GM10248 (cell line): ENCODE measurements at regions not wholly inside any gene's neighbourhood (a gene's known extent, or its start where the extent isn't known, plus 50 kb on each side); places are given as distances from the start of the nearest gene placed in this dataset.
"Not testable (repeated sequence)": the region's sequence is repeated elsewhere in the genome, so short reads cannot be mapped to it uniquely, and the experiment has no call there.

Source experiments
- CTCF ChIA-PET: fragments of 300-600 bp; sonication (Branson Sonifier 250); formaldehyde crosslinking; extraction: SDS; loops from one replicate; lab custom pipeline; 2021; ENCODE audit warnings: antibody characterized with exemption; lab: Yijun Ruan, JAX
- POLR2A ChIA-PET: fragments of 350-650 bp; sonication (Branson Sonifier 250); formaldehyde crosslinking; extraction: SDS; loops from one replicate; lab custom pipeline; 2020; ENCODE audit warnings: antibody characterized with exemption; lab: Yijun Ruan, JAX
- DNase-seq: peaks from one replicate; pipeline ENCODE4 v3.0.0; 2012; ENCODE audit errors: extremely low spot score
- TF ChIP-seq, protein P1 (sequence below): IDR thresholded peaks from 2 replicates; pipeline ENCODE4 v1.5.1; 2012; ENCODE audit warnings: mild to moderate bottlenecking, low read depth; ENCODE audit errors: extremely low read depth, missing control alignments, control extremely low read depth

DNA sequence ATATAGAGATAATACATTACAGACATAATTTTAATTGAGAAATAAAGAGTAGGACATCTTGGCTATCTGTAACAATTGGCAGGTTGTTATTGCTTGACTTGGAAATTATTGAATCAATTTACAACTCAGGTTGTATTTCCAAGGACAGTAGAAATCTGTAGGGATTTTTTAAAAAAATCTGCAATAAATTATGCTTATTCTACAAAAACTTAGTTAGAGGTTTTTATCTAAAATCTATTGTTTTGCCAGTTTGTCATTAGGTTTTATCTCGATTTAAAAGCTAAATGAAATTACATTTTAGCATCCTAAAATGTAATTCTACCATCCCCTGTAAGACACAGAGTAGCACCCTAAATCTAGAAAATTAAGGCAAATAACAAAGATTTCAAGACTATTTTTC, 408.8 kb downstream of the COL11A1 start:
- no peak for DNase-seq
- POLR2A ChIA-PET = no interaction called here
- CTCF ChIA-PET = no interaction called here
- TF ChIP-seq, protein P1, sequence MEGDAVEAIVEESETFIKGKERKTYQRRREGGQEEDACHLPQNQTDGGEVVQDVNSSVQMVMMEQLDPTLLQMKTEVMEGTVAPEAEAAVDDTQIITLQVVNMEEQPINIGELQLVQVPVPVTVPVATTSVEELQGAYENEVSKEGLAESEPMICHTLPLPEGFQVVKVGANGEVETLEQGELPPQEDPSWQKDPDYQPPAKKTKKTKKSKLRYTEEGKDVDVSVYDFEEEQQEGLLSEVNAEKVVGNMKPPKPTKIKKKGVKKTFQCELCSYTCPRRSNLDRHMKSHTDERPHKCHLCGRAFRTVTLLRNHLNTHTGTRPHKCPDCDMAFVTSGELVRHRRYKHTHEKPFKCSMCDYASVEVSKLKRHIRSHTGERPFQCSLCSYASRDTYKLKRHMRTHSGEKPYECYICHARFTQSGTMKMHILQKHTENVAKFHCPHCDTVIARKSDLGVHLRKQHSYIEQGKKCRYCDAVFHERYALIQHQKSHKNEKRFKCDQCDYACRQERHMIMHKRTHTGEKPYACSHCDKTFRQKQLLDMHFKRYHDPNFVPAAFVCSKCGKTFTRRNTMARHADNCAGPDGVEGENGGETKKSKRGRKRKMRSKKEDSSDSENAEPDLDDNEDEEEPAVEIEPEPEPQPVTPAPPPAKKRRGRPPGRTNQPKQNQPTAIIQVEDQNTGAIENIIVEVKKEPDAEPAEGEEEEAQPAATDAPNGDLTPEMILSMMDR = no peak

DNA sequence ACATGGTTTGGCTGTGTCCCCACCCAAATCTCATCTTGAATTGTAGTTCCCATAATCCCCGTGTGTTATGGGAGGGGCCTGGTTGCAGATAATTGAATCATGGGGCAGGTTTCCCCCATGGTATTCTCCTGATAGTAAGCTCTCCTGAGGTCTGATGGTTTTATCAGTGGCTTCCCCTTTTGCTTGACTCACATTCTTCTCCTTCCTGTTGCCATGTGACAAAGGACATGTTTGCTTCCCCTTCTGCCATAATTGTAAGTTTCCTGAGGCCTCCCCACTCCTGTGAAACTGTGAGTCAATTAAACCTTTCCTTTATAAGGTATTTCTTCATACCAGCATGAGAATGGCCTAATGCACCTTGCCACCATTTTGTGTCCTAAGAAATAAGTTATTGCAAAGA, 415.0 kb downstream of the COL11A1 start:
- TF ChIP-seq, protein P1 = no peak
- POLR2A ChIA-PET = no interaction called here
- CTCF ChIA-PET = no interaction called here
- DNase-seq = no peak

DNA sequence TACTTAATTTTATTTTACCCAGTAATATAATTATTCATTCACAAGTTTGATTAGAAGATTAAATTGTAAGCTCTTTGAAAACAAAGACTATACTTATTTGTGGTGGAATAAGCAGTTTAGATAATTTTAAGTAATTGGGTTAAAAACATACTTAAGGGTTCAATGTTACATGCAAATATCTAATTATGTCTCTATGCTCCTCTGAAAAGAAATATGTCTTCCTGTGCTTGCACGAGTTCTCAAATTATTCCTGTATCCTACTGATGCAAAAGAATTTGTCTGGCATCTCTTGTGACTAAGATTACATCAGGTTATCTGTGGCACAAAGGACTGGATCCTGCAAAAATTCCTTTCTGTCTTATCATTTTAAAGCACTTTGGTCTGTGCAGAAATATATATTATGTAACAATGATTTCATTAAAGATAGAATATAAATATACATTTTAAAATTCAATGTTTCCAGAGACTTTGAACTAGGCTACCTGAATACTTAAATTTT, 416.7 kb downstream of the COL11A1 start:
- DNase-seq = no peak
- ChIA-PET CTCF (no interaction called here), POLR2A (no interaction called here)
- TF ChIP-seq, protein P1 = no peak

DNA sequence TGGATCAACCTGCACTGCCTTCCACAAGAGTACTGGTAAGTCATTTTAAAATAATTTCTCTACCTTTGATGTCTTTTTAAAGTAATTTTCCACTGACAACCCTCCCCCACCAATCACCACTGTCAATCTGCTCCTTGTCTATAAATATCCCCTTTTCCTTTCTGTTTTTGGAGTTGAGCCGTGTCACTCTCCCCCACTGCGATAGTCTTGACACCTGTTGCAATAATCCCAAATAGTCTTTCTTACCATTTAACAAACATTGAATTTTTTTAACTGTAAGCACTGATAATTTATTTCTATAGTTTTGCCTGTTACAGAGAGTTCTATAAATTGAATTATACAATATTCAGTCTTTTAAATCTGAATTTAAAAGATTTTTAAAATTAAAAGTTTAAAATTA, 420.9 kb downstream of the COL11A1 start:
- CTCF ChIA-PET = no interaction called here
- DNase-seq = no peak
- TF ChIP-seq, protein P1 = no peak
- POLR2A ChIA-PET = no interaction called here

DNA sequence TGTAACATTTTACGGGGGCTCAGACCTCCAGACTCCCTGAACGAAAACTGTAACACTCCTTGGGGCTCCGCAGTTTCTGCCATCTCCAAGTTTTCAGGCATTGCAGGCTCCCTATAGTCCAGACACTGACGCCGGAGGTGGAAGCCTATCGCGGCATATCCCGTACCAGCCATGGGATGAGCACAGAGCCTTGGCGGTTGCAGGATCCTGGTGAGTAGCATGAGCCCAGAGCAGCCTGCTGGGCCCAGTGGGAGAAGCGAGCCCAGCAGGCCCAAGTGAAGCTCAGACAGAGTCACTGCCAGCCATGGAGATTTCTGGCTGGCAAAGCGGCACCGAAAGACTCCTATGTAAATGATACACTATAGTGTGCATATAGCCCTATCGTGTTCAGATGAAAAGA, 446.8 kb downstream of the COL11A1 start:
- CTCF ChIA-PET = no interaction called here
- POLR2A ChIA-PET = no interaction called here
- DNase-seq = no peak
- TF ChIP-seq, protein P1 = no peak

DNA sequence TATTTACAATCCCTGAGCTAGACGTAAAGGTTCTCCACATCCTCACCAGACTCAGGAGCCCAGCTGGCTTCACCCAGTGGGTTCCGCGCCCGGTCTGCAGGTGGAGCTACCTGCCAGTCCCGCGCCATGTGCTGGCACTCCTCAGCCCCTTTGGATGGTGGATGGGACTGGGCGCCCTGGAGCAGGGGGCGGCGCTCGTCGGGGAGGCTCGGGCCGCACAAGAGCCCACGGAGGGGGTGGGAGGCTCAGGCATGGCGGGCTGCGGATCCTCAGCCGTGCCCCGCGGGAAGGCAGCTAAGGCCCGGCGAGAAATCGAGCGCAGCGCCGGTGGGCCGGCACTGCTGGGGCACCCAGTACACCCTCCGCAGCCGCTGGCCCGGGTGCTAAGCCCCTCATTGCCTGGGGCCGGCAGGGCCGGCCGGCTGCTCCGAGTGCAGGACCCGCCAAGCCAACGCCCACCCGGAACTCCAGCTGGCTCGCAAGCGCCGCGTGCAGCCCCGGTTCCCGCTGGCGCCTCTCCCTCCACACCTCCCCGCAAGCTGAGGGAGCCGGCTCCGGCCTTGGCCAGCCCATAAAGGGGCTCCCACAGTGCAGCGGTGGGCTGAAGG, 448.3 kb downstream of the COL11A1 start:
- CTCF ChIA-PET, POLR2A ChIA-PET, DNase-seq: not testable (repeated sequence)

DNA sequence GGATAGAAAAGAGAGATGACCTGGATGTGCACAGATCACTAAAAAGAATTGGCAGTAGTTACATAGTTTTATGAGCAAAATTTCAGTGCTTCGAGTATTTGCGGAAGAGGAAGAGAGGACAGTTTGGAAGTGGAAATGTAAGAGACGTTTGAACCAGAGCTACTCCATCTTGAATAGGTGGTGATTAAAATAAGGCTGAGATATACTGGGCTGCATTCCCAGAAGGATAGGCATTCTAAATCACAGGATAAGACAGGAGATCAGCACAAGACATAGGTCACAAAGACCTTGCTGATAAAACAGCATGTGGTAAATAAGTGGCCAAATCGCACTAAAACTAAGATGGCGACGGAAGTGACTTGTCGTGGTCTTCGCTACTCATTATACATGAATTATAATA, 453.3 kb downstream of the COL11A1 start:
- POLR2A ChIA-PET = no interaction called here
- TF ChIP-seq, protein P1 = no peak
- CTCF ChIA-PET = no interaction called here
- DNase-seq = no peak
